GM21825 (cell line): ENCODE measurements at regions not wholly inside any gene's neighbourhood (a gene's known extent, or its start where the extent isn't known, plus 50 kb on each side); places are given as distances from the start of the nearest gene placed in this dataset.

Experiments
- ATAC-seq: cut with Tn5 transposase; IDR thresholded peaks from one replicate; pipeline ENCODE4 v1.9.1; 2021; ENCODE audit warnings: mild to moderate bottlenecking, moderate library complexity; ENCODE audit not compliant: unreplicated experiment

- ATAC-seq, result no peak
These were observed 432.2 kb downstream of the PIK3R1 start for GRCh38 chr5:68647743-68648142.

GRCh38 chr5:68648944-68649857, 433.6 kb downstream of the PIK3R1 start:
- ATAC-seq, result no peak

DNA sequence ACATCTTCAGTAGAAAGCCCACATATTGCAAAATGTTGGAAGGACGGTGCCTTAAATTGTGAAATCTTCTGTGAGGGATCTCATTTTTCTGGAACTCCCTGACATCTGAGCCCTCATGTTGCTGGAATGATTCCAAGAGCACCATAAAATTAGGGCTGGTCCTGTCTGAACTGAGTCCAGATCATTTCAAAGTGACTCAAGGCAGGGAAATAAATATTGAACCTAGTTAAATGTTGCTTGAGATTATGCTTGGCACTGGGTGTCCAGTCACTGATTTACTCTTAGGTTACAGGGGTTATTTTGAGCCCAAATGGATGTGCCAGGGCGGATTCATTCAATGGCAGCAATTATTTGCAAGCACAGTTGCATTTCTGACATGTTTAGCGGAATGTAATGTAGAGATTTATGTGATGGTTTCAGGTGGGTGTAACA, 437.0 kb downstream of the PIK3R1 start:
- no peak for ATAC-seq

DNA sequence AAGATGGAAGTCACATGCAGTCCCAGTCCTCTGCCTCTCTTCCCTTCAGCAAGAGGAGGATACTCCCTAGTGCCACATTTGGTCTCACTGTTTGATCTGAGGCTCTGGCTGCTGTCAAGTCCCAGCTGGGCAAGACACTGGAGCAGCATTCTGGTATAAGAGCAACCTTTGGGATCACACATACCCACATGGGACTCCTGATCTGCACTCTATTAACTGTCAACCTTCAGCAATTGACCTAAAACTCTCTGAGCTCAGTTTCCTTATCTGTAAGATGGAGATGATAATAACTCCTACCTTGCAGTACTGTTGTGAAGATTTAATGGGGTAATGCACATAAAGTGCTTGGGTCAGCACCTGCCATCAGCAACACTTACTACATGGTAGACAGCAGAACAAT, 437.9 kb downstream of the PIK3R1 start:
- no peak for ATAC-seq

DNA sequence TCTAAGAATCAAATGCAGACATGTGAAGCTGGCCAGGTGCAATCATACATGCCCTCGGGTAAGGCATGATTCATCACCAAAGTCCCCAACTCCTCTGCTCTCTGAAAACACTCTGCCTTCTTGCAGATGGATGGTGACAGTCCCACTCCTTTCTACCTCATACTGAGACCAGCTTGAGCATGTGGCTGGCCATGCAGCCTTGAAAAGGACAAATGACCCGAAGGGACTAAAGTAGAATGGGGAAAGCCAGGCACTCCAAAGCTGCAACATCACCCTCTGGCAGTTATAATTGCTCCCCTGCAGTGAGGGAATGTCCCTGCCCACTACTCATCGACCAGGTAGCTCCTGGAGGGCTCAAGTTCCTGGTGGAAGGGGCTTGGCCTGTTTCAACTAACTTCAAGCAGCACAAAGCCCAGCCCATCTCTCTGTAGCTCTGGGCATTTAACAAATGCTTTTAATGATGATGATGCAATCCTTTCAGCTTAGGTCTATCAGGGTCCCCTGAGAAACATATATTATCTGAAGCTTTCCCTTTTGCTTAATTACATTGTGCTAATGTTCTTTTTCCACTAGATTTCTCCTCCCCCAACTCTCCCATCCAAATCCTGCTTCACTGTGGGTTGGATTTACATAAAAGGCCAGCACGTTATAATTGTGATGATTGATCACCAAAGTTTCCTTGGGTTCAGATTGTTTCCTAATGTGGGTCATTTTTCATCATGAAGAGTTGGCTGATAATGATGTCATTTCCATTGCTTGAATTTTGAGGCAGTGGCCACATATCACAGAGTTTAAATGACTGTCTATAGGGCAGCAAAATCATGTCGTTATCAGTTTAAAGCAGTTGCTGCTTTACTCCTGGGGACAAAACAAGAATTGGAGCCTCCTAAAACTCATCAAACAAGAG, 436.5 kb upstream of the SLC30A5 start:
- ATAC-seq, result no peak

DNA sequence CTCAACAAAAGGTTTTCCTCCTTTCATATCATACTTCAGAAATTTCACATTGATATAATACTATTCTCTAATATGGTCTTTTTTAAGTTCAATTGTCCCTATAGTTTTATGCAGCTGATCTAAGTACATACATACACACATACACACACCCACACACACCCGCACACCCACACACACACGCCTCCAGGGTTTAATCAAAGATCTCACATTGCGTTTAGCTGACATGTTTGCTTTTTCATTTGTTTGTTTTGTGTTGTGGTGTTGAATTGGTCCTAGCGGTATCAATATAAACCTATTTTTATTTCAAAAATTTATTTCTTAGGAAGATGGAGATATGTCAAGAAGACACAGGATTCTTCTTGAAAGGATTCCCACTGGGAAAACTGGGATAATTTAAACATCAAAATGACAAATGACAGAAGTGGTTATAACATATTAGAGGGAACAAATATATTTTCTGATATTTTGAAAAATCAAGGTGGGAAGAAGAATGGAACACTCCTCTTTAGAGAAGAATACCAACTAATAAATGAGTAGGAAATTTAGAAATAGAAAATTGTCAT, 434.9 kb upstream of the SLC30A5 start:
- ATAC-seq, result no peak

DNA sequence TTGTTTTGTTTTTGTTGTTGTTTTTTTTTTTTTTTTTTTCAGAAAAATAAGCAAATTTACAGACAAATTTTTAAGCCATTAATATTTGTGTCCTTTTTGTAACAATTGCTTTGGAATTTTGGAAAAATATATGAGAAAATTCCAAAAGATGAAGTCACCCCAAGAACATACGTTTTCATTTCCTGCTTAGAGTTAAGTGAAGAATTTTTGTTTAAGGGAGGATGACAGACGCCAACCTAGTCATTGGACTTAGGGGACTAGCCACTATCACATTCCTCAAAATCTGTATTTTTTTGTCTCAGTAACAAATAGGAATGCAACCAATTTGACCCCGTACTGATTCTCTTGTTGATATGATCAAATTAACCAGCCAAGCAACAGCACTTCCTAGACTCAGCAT, 433.9 kb upstream of the SLC30A5 start:
- no peak for ATAC-seq

DNA sequence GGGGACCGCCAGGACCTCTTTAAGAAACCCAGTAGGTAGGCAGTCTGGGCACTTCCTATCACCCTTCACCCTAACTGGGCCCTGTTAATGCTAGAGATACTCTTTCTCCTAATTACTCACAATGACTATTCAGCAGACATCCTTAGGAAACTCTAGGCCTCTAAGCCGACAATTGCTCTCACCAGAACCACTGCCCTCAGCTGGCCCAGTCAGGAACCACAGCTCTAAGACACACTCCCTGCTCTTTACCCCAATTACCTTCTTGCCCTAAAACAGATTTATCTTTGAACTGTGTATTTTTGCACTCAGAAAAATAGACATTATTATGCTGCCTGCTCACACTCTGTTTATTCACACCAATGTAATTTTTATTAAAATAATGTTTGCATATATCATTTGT, 432.6 kb upstream of the SLC30A5 start:
- no peak for ATAC-seq

DNA sequence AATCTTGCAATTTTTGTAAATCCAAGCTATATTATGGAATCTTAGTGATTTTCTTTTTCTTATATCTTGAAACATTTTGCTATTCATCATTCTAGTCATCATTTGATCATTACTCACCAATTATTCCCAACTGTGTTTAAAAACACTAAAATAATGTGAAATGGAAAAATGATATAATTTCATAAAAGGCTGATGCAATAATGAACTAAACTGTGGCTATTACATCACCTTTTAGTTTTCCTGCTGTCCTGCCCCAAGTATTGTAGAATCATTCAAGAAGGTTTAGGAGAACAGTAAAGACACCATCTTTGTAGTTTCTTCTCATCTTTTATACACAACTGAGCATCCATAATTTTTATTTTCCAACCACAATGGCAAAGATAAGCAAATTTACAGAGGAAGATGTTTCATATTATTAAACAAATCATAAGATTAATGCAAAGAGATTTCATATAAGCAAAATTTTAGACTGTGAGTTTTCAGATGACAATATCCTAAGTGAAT, 431.0 kb upstream of the SLC30A5 start:
- no peak for ATAC-seq

DNA sequence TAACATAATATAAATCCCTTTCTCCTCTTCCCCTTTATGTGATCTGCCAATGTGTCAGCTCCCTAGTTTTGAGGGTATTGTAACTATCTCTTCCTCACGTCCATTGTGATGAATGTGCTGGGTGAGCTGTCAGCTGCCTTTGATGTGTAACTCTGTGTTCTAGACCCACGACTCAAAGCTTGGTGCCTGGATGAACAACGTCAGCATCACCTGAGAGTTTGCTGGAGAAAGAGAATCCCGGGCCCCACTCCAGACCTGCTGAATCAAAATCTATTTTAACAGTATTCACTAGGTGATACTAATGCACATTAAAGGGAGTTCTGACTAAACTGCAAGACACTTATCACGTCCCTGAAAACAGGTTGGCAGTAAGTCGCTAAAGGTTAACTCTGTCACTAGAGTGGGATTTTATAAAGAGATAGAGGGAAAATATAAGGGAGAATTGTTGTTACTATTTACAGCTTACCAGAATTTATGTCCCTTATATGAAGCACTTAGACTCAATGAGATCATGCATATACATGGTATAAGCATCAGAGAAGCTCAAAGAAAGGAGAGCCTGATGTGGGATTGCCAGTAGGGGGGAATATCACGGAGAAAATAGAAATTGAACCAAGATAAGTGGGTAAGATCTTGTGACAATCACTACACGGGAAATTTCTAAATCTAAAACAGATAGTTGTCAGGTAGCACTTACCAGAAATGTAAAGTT, 423.8 kb upstream of the SLC30A5 start:
- no peak for ATAC-seq

DNA sequence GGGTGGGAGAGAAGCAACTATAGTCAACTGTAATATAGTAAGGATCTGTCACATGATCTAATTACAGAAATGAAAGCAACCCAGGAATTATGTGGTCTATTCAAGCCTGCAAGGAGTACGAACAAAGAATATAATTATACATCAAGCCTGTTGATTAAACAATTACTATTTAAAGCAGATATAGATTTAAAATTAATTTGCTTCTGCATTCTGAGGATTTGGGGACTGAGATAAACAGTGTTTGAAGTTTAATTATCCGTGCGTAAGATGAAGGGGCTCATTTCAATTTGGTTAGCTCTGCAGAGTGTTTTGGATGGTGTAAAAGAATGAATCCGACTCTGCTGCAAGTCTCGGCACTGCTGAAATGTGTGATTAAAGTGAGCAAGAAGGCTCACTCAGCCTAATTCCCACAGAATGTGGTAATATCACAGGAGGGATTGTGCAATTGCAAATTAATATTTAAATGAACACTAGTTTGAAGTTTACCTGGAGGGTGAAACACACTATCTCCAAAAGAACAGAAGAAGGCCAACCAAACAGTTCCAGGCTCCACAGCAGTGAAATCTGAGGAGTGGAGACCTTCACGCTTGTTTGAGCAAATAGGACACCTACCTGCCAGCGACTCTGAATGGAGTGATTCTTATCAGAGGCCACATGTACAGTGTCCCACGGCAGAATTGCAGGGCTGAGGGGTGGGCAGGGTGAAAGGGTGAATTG, 420.6 kb upstream of the SLC30A5 start:
- ATAC-seq, result no peak

GRCh38 chr5:68673823-68674180, 420.0 kb upstream of the SLC30A5 start:
- no peak for ATAC-seq

DNA sequence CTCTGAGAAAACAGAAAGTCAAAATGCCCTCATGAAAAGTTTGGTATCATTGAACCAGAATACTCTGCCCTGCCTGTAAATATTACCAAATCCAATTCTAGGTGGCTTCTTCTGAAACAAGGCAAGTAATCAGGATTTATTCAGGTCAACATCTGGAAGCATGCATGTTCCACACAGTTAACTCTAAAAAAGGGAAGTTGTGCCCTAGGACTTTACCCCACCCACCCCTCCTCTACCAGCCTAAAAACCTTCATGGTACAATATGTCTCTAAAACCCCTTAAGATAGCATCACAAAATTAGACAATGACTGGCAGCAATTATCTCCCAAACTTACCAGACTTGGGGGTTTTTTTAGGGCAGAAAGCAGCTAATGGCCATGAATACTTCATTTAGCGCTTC, 414.8 kb upstream of the SLC30A5 start:
- no peak for ATAC-seq

GRCh38 chr5:68680366-68680765, 413.4 kb upstream of the SLC30A5 start:
- no peak for ATAC-seq

GRCh38 chr5:68681929-68682328, 411.9 kb upstream of the SLC30A5 start:
- no peak for ATAC-seq

DNA sequence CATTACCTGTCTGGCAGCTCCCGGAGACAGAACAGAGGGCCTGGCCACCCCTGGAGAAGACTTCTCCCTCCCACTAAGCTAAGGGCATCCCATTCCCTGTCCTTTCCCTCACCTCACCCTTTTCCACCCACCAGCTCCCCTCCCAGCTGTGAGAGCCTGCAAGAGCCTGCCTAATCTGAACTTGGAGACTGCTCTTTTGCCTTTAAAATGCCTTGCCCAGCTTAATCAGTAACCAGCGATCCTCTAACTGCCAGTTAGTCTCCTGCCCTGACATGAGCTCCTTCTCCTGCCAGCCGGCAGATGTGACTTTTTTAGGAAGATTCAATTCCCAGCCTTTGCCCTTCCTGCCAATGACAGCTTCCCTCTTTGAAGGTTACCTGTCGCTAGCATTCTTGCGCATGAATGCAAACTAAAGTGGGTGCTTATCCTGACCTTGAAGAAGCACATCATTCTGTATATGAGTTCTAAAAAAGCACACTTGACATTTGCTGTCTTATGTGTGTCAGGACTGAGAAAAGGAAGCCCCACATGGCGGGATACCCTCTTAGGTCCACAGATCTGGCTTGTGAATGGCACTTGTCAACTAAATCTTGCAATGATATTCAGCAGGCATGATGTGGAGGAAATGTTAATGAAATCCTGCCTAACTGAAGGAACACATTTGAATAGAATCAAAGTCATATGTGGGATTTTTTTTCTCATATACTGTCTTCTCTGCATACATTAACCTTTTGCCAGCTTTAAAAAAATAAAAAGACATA, 411.2 kb upstream of the SLC30A5 start:
- no peak for ATAC-seq

- ATAC-seq, result no peak
These were observed 410.2 kb upstream of the SLC30A5 start for GRCh38 chr5:68683632-68684036.

DNA sequence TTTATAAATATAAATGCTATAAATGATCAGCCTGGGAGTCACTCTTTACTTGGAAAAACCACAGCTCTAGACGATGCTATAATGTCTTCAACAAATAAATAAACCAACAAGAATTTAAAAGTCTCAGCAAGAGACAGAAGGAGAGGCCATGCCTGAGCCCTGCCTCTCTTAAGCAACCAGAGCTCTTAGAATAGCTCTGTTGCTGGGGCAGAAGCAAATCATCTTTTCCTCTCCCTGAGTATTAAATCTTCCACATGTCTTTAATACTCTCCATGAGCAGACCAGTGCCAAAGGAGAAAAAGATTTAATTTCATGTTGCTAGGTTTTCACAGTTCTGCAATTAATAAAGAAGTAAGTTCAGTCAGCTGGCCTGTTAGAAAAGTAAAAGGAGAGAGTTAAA, 408.0 kb upstream of the SLC30A5 start:
- no peak for ATAC-seq

- ATAC-seq, result no peak
These were observed 405.3 kb upstream of the SLC30A5 start for GRCh38 chr5:68688547-68688946.
